ENCODE measurements at regions not wholly inside any gene's neighbourhood (a gene's known extent, or its start where the extent isn't known, plus 50 kb on each side); places are given as distances from the start of the nearest gene placed in this dataset.

GRCh38 chr18:14976736-14977430 lies 228.9 kb downstream of the ANKRD30B start:
- TF ChIP-seq POLR2A (IDR thresholded peaks at IDR 0.05; ENCODE audit: low read length) (no peak), GATA1 (IDR thresholded peaks at IDR 0.05; ENCODE audit: low read depth, low read length) (no peak)
